ENCODE measurements at regions not wholly inside any gene's neighbourhood (a gene's known extent, or its start where the extent isn't known, plus 50 kb on each side); places are given as distances from the start of the nearest gene placed in this dataset.

- TF ChIP-seq CTCF (conservative IDR thresholded peaks at IDR 0.05; ENCODE audit: low read length) = no peak
- no peak for TF ChIP-seq EZH2phosphoT487 (IDR thresholded peaks at IDR 0.05; ENCODE audit: borderline replicate concordance, low read depth, low read length)
These were observed 500.7 kb downstream of the OCA2 start for GRCh38 chr15:27598251-27599009.
